ENCODE measurements at regions not wholly inside any gene's neighbourhood (a gene's known extent, or its start where the extent isn't known, plus 50 kb on each side); places are given as distances from the start of the nearest gene placed in this dataset.

DNA sequence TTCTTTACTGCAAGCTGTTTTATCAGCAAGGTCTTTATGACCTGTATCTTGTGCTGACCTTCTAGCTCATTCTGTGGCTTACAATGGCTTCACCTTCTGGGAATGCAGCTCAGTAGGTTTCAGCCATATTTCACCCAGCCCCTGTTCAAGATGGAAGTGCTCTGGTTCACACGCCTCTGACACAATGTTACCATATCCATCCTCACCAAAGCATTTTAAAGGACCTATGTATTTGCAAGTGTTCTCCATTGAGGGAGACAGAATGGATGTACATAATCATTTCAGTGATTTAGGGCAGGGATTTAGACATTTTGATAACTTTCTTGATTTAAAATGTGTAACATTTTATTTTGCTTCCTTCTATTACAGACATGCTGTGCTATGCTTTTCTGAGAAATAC lies 182.3 kb upstream of the FN1 start:
- CTCF ChIA-PET, result no interaction called here
- Histone ChIP-seq H3K36me3 (replicated peaks in 1 of 2; ENCODE audit: control extremely low read depth in 1 of 2, control insufficient read depth in 1 of 2, extremely low read depth in 1 of 2, insufficient read depth in 2 of 2, low read length in 1 of 2) (no peaks in the 10 kb centered on the region), H3K4me1 (ENCODE audit: control insufficient read depth in 2 of 2, insufficient read depth in 2 of 2, low read length in 2 of 2) (no peaks in the 10 kb centered on the region), H3K9ac (ENCODE audit: low read length) (no peak overlapping the region), H3K27ac (ENCODE audit: low read length in 2 of 2) (no peak overlapping the region), H3K27me3 (replicated peaks in 1 of 4; ENCODE audit: control extremely low read depth in 1 of 4, control insufficient read depth in 3 of 4, insufficient read depth in 4 of 4, low read length in 3 of 4) (peaks cover 0 to 9% (median 2%) of the 10 kb centered on the region in 4 experiments), H3K4me3 (ENCODE audit: control extremely low read depth in 1 of 5, extremely low read depth in 1 of 5, insufficient read depth in 1 of 5, low read depth in 2 of 5, low read length in 4 of 5) (no peak overlapping the region), H3K4me2 (replicated peaks; ENCODE audit: low read depth, low read length, poor library complexity, severe bottlenecking) (no peak overlapping the region), H3K9me3 (ENCODE audit: control extremely low read depth in 1 of 3, control insufficient read depth in 2 of 3, insufficient read depth in 1 of 3, low read length in 2 of 3) (no peaks in the 10 kb centered on the region), H4K20me1 (ENCODE audit: control insufficient read depth, insufficient read depth, low read length, poor library complexity, severe bottlenecking) (no peaks in the 10 kb centered on the region), H3K79me2 (ENCODE audit: control insufficient read depth, insufficient read depth, low read length) (no peaks in the 10 kb centered on the region), H2AFZ (ENCODE audit: insufficient read depth, low read depth, low read length, poor library complexity, severe bottlenecking) (no peak overlapping the region)
- no peak overlapping the region for H3K4me3 Mint-ChIP-seq
- no peak for ATAC-seq (ENCODE audit: low read depth)
- peaks cover 27% of the 10 kb centered on the region for H3K27me3 Mint-ChIP-seq
- intact Hi-C loops (cut with micrococcal nuclease), result no loop called here
- no CpG with 5 or more reads among the region's 1 CpG for WGBS (ENCODE audit: insufficient coverage)
- POLR2A ChIA-PET, result no interaction called here
- no peak for DNase-seq
- no peaks in the 10 kb centered on the region for H3K4me1 Mint-ChIP-seq
- H3K9me3 Mint-ChIP-seq (ENCODE audit: insufficient read depth), result no peaks in the 10 kb centered on the region
- no peak for TF ChIP-seq EZH2 (IDR thresholded peaks at IDR 0.05; ENCODE audit: borderline replicate concordance, insufficient read depth, low read depth, low read length, poor library complexity, severe bottlenecking)
- TF ChIP-seq, protein P1, sequence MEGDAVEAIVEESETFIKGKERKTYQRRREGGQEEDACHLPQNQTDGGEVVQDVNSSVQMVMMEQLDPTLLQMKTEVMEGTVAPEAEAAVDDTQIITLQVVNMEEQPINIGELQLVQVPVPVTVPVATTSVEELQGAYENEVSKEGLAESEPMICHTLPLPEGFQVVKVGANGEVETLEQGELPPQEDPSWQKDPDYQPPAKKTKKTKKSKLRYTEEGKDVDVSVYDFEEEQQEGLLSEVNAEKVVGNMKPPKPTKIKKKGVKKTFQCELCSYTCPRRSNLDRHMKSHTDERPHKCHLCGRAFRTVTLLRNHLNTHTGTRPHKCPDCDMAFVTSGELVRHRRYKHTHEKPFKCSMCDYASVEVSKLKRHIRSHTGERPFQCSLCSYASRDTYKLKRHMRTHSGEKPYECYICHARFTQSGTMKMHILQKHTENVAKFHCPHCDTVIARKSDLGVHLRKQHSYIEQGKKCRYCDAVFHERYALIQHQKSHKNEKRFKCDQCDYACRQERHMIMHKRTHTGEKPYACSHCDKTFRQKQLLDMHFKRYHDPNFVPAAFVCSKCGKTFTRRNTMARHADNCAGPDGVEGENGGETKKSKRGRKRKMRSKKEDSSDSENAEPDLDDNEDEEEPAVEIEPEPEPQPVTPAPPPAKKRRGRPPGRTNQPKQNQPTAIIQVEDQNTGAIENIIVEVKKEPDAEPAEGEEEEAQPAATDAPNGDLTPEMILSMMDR (IDR thresholded peaks at IDR 0.05), result no peak
- no peak overlapping the region for H3K27ac Mint-ChIP-seq

DNA sequence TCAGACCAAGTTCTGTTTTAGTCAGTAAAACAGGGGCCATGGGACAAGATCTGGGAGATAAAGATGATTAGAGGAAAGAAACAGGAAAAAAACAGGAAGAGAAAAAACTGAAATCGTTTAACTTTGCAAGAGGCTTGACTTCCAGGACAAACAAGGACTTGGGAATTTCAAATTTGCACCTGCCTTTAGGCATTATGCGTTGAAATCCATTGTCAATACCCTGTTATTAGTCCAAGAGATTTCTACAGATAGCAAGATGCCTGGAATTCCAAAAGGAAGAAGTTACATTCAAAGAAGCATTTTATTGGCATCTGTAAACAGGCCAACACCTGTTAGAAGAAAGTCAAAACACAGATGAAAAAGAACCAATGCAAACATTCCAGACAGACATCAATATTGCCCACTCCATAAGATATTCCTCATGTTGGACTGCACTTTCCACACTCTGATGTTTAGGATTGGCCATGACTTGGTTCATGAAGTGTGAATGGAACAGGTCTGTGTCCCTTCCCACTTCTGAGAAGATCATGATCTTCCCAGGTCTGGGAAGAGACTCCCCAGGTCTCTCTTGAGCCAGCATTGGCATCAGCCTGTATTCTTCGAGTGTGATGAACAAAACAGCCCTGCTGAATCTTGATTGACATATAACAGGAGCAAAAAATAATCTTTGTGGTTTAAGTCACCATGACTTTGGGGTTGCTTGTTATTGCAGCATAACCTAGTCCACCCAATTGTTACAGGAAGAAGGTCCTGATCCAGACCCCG lies 181.4 kb upstream of the FN1 start:
- no peak overlapping the region for H3K4me3 ChIP-seq (ENCODE audit: control extremely low read depth in 1 of 5, extremely low read depth in 1 of 5, insufficient read depth in 1 of 5, low read depth in 2 of 5, low read length in 4 of 5)
- H3K4me2 ChIP-seq (replicated peaks; ENCODE audit: low read depth, low read length, poor library complexity, severe bottlenecking), result no peak overlapping the region
- no peaks in the 10 kb centered on the region for H3K4me1 ChIP-seq (ENCODE audit: control insufficient read depth in 2 of 2, insufficient read depth in 2 of 2, low read length in 2 of 2)
- H4K20me1 ChIP-seq (ENCODE audit: control insufficient read depth, insufficient read depth, low read length, poor library complexity, severe bottlenecking), result no peaks in the 10 kb centered on the region
- Mint-ChIP-seq H3K4me1 (no peaks in the 10 kb centered on the region), H3K9me3 (ENCODE audit: insufficient read depth) (no peaks in the 10 kb centered on the region), H3K27me3 (peaks cover 30% of the 10 kb centered on the region), H3K4me3 (no peak overlapping the region), H3K27ac (no peak overlapping the region)
- ATAC-seq (ENCODE audit: low read depth), result no peak
- no peaks in the 10 kb centered on the region for H3K36me3 ChIP-seq (replicated peaks in 1 of 2; ENCODE audit: control extremely low read depth in 1 of 2, control insufficient read depth in 1 of 2, extremely low read depth in 1 of 2, insufficient read depth in 2 of 2, low read length in 1 of 2)
- H3K27ac ChIP-seq (ENCODE audit: low read length in 2 of 2), result no peak overlapping the region
- TF ChIP-seq, protein P1 (IDR thresholded peaks at IDR 0.05), result no peak
- 52% methylated on average over 2 of the region's 4 CpGs for WGBS (ENCODE audit: insufficient coverage)
- ChIA-PET CTCF (no interaction called here), POLR2A (no interaction called here)
- no peak overlapping the region for H2AFZ ChIP-seq (ENCODE audit: insufficient read depth, low read depth, low read length, poor library complexity, severe bottlenecking)
- H3K9me3 ChIP-seq (ENCODE audit: control extremely low read depth in 1 of 3, control insufficient read depth in 2 of 3, insufficient read depth in 1 of 3, low read length in 2 of 3), result no peaks in the 10 kb centered on the region
- no peaks in the 10 kb centered on the region for H3K79me2 ChIP-seq (ENCODE audit: control insufficient read depth, insufficient read depth, low read length)
- peaks cover 0 to 9% (median 2%) of the 10 kb centered on the region in 4 experiments for H3K27me3 ChIP-seq (replicated peaks in 1 of 4; ENCODE audit: control extremely low read depth in 1 of 4, control insufficient read depth in 3 of 4, insufficient read depth in 4 of 4, low read length in 3 of 4)
- intact Hi-C loops (cut with micrococcal nuclease), result no loop called here
- no peak overlapping the region for H3K9ac ChIP-seq (ENCODE audit: low read length)
- DNase-seq, result no peak
